HG03196 (cell line): ENCODE measurements at regions not wholly inside any gene's neighbourhood (a gene's known extent, or its start where the extent isn't known, plus 50 kb on each side); places are given as distances from the start of the nearest gene placed in this dataset.
"Not testable (repeated sequence)": the region's sequence is repeated elsewhere in the genome, so short reads cannot be mapped to it uniquely, and the experiment has no call there.

Source experiments
- ATAC-seq: cut with Tn5 transposase; IDR thresholded peaks from one replicate; pipeline ENCODE4 v1.9.1; 2021; ENCODE audit not compliant: unreplicated experiment

DNA sequence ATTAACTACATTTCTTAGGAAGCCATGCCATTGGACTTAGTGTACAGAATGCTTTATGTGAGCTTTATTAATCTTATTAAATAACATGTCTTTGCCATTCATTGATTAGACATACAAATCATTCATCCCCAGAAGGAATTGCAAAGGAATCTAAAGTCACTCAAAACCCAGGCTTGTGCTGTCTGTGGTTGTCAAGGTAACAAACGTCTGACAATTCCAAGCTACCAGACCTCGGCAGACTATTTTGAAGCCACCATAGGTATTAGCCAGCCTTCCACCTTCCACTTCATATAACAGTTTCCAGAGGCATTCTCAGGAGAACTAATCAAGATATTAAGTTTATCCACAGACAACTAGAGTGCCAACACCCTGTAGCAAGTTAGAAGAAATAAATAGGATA, 135.2 kb upstream of the TUSC1 start:
- ATAC-seq, result no peak

DNA sequence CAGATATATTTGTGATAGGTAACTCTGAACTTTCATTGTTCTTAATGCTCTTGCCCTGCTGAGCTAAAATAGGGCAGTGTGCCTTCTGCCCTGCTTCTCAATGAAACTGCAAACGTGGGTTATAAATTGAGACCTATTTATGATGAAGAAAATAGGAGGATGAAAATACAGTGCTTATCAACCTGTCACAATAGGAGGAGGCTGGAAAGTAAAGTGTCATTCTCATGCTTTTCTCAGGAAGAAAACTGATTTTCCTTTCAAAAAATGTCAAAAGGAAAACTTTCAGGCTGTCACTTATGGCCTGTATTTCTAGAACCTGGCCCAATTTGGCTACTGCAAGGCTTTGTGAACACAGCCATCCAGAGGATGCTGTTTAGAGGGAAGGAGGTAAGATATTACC, 130.3 kb upstream of the TUSC1 start:
- no peak for ATAC-seq

DNA sequence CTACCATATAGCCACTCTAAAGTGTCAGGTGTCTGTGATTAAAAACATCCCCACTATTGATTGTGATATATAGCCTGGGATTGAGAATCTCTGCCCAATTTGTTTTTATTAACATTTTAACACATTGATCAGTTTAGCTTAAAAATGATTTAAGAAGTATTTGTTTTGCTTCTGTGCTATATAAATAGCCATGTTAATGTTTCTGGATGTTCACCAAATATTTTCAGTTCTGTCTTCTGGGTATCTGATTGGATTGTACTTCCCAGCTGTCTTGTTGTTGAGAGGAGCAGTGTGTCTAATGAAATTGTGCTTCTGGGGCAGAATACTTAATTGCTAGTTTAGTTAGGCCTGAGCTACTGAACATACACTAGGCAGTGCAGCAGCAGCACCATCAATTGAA, 126.6 kb upstream of the TUSC1 start:
- no peak for ATAC-seq

DNA sequence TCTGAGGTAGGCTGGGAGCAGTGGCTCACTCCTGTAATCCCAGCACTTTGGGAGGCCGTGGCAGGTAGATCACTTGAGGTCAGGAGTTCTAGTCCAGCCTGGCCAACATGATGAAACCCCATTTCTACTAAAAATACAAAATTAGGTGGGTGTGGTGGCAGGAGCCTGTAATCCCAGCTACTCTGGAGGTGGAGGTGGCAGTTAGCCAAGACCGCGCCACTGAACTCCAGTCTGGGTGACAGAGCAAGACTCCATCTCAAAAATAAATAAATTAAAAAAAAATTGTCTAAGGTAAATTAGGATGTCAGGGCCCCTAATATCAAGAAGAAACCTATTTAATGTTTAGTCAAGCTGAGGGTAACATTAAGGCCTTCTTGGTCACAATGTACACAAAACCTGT, 123.7 kb upstream of the TUSC1 start:
- not testable (repeated sequence) for ATAC-seq

DNA sequence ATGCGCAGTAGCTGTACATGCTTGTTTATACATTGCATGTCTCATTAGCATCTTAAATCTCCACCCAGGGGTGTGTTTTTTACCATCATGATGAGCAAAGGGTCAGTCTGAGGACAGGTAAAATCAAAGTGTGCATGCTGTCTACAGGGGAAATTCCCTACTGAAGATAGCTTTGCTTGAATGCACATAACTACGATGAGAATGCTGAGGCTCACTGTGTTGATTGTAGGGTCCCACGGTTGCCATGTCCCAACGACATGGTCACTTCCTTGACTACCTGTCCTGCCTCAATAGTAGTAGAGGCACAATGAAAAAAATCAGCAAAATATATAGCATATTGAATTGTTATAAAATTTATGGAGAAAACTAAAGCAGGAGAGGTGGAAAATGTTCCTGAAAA, 95.6 kb upstream of the TUSC1 start:
- no peak for ATAC-seq

DNA sequence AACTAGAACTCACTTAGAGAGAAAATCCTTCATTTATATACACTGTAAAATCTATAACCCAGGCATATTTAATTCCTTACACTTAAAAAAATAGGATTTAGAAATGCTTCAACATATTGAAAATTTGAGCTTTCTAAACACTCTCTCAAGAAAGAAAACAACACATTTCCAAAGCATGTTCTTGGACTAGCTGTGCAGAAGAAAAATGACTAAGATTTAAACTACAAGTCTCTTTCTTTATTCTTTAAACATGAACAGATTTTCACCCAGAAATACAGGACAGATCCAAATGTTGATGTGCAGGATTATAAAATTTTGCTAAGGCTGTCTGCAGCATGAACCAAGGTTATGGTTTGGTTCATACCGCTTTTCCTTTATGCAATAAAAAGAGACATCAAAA, 77.7 kb upstream of the TUSC1 start:
- no peak for ATAC-seq

DNA sequence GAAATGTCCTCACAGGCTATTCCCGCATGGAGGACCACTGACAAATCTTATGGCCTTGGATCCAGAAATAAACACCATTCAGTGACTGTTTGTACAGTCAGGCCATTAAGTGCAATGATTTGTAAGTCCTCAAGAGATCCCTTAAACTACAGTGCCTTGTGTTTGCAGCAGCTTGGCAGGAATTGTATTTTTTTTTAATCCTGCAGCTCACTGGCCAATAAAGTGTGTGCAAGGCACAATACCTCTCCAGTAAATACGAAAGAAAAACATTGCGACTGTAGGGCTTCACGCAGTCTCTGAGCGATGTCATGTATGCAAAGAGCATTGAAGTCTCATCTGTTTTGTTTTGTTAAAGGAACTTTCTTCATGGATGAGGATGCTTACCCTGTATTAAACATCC, 74.2 kb upstream of the TUSC1 start:
- no peak for ATAC-seq

DNA sequence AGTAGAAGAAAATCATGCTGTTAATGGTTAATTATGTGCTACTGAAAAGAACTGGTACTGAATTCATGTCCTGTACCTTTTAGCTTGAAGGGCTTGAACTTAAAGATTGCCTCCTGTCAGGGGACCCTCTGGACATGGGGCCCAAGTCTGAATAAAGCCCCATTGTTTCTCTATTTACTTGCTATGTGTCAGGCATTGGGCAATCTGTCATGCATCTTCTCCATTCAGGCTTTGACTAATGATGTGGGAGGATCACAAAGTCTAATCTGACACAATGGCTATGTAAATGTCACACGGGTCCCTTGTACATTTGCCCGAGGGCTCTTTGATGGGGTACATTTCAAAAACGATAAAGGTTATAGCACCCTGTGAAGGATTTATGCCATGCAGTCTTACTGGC, 64.0 kb upstream of the TUSC1 start:
- no peak for ATAC-seq

DNA sequence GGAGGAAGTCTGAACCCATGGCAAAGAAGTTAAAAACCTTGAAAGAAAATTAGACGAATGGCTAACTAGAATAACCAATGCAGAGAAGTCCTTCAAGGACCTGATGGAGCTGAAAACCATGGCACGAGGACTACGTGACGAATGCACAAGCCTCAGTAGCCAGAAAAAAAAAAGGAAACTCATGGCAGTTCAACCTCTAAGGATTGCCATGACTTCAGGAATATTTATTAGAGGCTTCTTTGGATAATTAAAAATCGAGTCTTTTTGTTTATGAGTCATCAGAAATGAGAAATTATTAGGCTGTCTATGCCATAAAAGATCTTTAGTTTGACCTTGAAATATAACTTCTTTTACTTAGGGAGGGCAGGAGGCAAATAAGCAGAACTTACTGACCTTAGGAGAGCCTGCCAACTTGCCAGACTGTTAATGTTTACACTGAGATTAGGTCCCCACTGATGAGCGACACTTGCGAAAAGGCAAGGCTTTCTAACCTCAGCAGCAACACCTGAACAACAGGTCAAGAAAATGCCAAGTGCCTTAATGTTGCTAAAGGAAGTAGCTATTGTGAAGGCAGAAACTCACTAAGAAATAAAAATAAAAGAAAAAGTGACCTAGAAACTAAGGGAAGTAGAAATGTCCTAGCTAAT, 55.2 kb upstream of the TUSC1 start:
- ATAC-seq, result no peak

DNA sequence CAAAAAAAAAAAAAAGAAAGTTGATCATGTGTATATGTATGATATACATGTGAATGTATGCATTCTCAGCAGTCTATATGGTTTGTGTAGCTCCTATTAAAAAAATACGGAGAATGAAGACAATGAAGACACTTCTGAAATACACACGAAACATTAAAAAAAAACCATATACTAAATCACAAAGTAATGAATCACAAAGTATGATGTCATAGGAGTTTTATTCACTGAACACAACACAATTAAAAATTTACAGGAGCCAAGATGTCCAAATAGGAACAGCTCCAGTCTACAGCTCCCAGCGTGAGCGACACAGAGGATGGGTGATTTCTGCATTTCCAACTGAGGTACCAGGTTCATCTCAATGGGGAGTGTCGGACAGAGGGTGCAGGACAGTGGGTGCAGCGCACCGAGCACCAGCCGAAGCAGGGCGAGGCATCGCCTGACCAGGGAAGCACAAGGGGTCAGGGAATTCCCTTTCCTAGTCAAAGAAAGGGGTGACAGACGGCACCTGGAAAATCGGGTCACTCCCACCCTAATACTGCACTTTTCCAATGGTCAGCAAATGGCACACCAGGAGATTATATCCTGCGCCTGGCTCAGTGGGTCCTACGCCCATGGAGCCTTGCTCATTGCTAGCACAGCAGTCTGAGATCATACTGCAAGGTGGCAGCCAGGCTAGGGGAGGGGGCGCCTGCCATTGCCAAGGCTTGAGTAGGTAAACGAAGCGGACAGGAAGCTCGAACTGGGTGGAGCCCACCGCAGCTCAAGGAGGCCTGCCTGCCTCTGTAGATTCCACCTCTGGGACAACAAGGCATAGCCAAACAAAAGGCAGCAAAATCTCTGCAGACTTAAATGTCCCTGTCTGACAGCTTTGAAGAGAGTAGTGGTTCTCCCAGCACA, 53.9 kb upstream of the TUSC1 start:
- ATAC-seq, result not testable (repeated sequence)
